ENCODE measurements at regions not wholly inside any gene's neighbourhood (a gene's known extent, or its start where the extent isn't known, plus 50 kb on each side); places are given as distances from the start of the nearest gene placed in this dataset.

- DNase-seq = no peak
- intact Hi-C loops (cut with DNase I) = no loop called here
Measured at GRCh38 chr9:14415947-14416346, 102.0 kb upstream of the NFIB start.

- DNase-seq = no peak
- intact Hi-C loops (cut with DNase I) = no loop called here
Measured at GRCh38 chr9:14413812-14414211, 99.9 kb upstream of the NFIB start.

GRCh38 chr9:14412775-14413174, 98.8 kb upstream of the NFIB start:
- no peak for DNase-seq
- intact Hi-C loops (cut with DNase I) = no loop called here

- intact Hi-C loops (cut with DNase I) = no loop called here
- no peak for DNase-seq
Measured at GRCh38 chr9:14406463-14406862, 92.5 kb upstream of the NFIB start.

- intact Hi-C loops (cut with DNase I) = no loop called here
- no peak for DNase-seq
Measured at GRCh38 chr9:14405176-14405706, 91.3 kb upstream of the NFIB start.

GRCh38 chr9:14403081-14403480, 89.1 kb upstream of the NFIB start:
- peak in 2 of 42 donors; percentile 12 to 17 for DNase-seq
- intact Hi-C loops (cut with DNase I) = no loop called here

- DNase-seq = no peak
Measured at GRCh38 chr9:14402583-14402982, 88.6 kb upstream of the NFIB start.

GRCh38 chr9:14401911-14402310, 88.0 kb upstream of the NFIB start:
- no peak for DNase-seq
- intact Hi-C loops (cut with DNase I) = loop anchor here (2.0 kb wide), 1 partner anchor 973 kb away; no protein-coding TSS in a partner anchor

More at GRCh38 chr9:14402583-14402982, 88.6 kb upstream of the NFIB start:
- intact Hi-C loops (cut with DNase I) = no loop called here

- intact Hi-C loops (cut with DNase I) = loop anchor here (2.0 kb wide), 1 partner anchor 972 kb away; no protein-coding TSS in a partner anchor
- peak in 40 of 42 donors; percentile 10 to 91 (median 71) for DNase-seq
Measured at GRCh38 chr9:14400658-14400995, 86.7 kb upstream of the NFIB start.

- DNase-seq = peak in 1 of 42 donors; percentile 15
- intact Hi-C loops (cut with DNase I) = loop anchor here (2.0 kb wide), 1 partner anchor 971 kb away; no protein-coding TSS in a partner anchor
Measured at GRCh38 chr9:14399756-14400657, 86.1 kb upstream of the NFIB start.

- DNase-seq = peak in 3 of 42 donors; percentile 9 to 45 (median 14)
- intact Hi-C loops (cut with DNase I) = no loop called here
Measured at GRCh38 chr9:14398473-14398872, 84.5 kb upstream of the NFIB start.

GRCh38 chr9:14396171-14396570, 82.2 kb upstream of the NFIB start:
- intact Hi-C loops (cut with DNase I) = loop anchor here (2.0 kb wide), 1 partner anchor 45 kb away; no protein-coding TSS in a partner anchor
- peak; percentile 22 to 89 (median 65) for DNase-seq

- intact Hi-C loops (cut with DNase I) = loop anchor here (2.0 kb wide), 1 partner anchor 45 kb away; no protein-coding TSS in a partner anchor
- peak; percentile 64 to 94 (median 86) for DNase-seq
Measured at GRCh38 chr9:14395317-14396082, 81.6 kb upstream of the NFIB start.

- no peak for DNase-seq
- intact Hi-C loops (cut with DNase I) = no loop called here
Measured at GRCh38 chr9:14393418-14393817, 79.5 kb upstream of the NFIB start.

- intact Hi-C loops (cut with DNase I) = no loop called here
Measured at GRCh38 chr9:14391620-14392019, 77.7 kb upstream of the NFIB start.

GRCh38 chr9:14389657-14390056, 75.7 kb upstream of the NFIB start:
- intact Hi-C loops (cut with DNase I) = no loop called here
- DNase-seq = no peak

More at GRCh38 chr9:14391620-14392019, 77.7 kb upstream of the NFIB start:
- no peak for DNase-seq

GRCh38 chr9:14389146-14389545, 75.2 kb upstream of the NFIB start:
- intact Hi-C loops (cut with DNase I) = no loop called here
- DNase-seq = no peak

GRCh38 chr9:14383773-14384172, 69.8 kb upstream of the NFIB start:
- intact Hi-C loops (cut with DNase I) = no loop called here
- no peak for DNase-seq

GRCh38 chr9:14383294-14383693, 69.4 kb upstream of the NFIB start:
- DNase-seq = peak in 3 of 42 donors; percentile 23 to 50 (median 48)
- intact Hi-C loops (cut with DNase I) = no loop called here

All from head of caudate nucleus (tissue), 42 donors.